ENCODE measurements at regions not wholly inside any gene's neighbourhood (a gene's known extent, or its start where the extent isn't known, plus 50 kb on each side); places are given as distances from the start of the nearest gene placed in this dataset.
"Not testable (repeated sequence)": the region's sequence is repeated elsewhere in the genome, so short reads cannot be mapped to it uniquely, and the experiment has no call there.

DNA sequence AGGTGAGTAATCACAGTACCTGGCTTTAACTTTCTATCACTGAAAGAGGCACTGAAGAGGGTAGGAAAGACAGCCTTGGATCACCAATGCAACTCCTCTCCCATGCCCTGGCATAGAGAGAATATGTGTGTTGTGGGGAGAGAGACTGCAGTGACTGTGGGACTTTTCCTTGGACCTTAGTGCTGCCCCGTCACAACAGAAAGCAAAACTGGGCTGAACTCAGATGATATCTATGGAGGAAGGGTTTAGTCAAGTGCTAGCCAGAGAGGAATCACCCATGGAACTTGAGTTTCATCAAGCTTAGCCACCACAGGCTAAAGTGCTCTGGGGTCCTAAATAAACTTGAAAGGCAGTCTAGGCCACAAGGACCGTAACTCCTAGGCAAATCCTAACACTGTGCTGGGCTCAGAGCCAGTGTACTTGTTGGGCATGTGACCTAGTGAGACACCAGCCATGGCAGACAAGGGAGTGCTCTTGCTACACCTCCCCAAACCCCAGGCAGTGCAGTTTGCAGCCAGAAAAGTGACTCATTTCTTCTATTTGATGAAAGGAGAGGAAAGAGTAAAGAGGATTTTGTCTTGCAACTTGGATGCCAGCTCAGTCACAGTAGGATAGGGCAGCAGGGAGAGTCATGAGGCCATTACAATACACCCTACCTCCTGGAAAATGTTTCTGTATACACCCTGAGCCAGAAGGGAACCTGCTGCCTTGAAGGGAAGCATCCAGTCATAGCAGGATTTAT is 105.8 kb upstream of the SPOPL start:
- DNase-seq (ENCODE audit: low spot score) = no peak
- intact Hi-C loops (cut with DNase I) = no loop called here
- ATAC-seq = no peak

DNA sequence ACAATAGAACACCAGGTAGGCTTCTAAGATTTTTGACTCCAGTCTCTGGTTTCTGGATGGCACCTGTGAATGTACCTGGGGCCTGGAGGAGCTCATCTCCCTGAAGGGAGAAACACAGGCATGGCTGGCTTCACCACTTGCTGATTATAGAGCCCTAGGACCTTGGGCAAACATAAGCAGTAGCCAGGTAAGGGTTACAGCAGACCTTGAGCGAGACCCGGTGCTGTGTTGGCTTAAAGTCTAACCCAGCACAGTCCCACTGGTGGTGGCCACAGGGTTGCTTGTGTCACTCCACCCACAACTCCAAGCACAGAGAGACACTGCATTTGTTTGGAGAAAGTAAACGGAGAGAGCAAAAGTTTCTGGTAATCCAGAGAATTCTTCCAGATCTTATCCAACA is 104.7 kb upstream of the SPOPL start:
- intact Hi-C loops (cut with DNase I) = no loop called here

GRCh38 chr2:138403431-138403927 is 98.1 kb upstream of the SPOPL start:
- intact Hi-C loops (cut with DNase I) = no loop called here
- ATAC-seq = no peak

More for the DNA sequence above, 104.7 kb upstream of the SPOPL start:
- ATAC-seq (no peak), DNase-seq (ENCODE audit: low spot score) (no peak)

GRCh38 chr2:138414014-138414413 is 87.6 kb upstream of the SPOPL start:
- ATAC-seq = no peak
- intact Hi-C loops (cut with DNase I) = no loop called here

More at GRCh38 chr2:138403431-138403927, 98.1 kb upstream of the SPOPL start:
- no peak for DNase-seq (ENCODE audit: low spot score)

GRCh38 chr2:138415985-138416384 is 85.6 kb upstream of the SPOPL start:
- intact Hi-C loops (cut with DNase I) = no loop called here
- ATAC-seq (no peak), DNase-seq (ENCODE audit: low spot score) (no peak)

More at GRCh38 chr2:138414014-138414413, 87.6 kb upstream of the SPOPL start:
- no peak for DNase-seq (ENCODE audit: low spot score)

DNA sequence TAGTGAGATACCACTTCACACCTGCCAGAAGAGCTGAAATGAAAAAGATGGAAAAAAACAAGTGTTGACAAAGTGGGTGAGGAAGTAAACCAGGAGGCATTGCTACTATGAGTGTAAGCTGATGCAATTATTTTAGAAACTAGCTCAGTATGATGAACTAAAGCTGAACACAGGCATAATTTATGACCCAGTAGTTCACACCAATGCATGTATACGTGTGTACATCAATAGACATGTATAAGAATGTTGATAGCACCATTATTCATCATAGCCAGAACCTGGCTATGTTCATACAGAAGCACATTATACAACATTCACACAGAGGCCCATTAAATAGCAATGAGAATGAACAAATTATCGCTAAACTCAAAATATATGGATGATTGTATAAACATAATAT is 83.1 kb upstream of the SPOPL start:
- intact Hi-C loops (cut with DNase I) = no loop called here
- ATAC-seq = no peak
- DNase-seq (ENCODE audit: low spot score) = no peak

DNA sequence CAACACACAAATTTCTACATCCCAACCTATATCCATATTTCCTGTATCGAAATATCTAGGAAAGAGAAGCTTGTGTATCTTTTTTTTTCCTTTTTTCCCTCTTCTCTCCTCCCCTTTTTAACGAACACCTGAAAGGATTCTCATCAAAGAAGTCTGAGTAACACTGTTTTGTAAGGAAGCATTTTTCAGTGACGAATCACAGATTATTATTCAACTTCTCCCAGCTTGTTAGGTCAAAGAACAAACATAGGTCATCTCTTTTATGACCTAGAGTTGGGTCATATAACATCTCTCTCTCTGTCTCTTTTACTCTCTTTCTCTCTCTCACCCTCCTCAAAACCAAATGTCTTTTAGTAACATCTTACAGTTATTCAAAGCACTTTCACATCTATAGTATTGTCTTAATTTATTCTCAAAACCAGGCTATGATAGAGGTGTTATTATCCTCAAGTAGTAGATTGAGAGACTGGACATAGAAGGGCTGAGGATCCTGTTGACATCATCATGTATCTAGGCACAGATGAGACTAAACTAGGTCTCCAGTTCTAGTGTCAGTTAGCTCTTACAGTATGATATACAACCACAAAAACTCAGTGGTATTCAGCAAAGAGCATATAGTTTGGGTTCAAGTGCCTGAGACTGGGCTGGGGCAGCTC is 80.1 kb upstream of the SPOPL start:
- no peak for ATAC-seq
- intact Hi-C loops (cut with DNase I) = no loop called here
- no peak for DNase-seq (ENCODE audit: low spot score)

DNA sequence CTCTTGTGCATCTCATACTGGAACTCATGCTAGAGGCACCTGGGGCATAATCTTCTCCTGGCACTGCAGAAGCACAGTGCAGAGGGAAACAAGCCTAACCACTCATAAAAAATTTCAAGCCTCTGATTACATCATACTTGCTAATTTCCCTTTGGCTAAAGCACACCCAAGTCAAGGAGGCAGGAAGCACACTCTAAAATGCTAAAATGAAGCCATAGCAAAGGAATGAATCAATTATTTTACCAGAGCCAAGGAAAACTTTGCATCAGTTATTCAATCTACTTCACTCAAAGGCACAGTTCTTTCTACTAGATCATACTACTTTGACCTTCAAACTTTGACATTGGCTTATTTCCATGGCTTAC is 79.6 kb upstream of the SPOPL start:
- intact Hi-C loops (cut with DNase I) = no loop called here
- ATAC-seq = peak; percentile 76
- DNase-seq (ENCODE audit: low spot score) = no peak

GRCh38 chr2:138423198-138423597 is 78.4 kb upstream of the SPOPL start:
- intact Hi-C loops (cut with DNase I) = no loop called here
- ATAC-seq = no peak
- DNase-seq (ENCODE audit: low spot score) = no peak

DNA sequence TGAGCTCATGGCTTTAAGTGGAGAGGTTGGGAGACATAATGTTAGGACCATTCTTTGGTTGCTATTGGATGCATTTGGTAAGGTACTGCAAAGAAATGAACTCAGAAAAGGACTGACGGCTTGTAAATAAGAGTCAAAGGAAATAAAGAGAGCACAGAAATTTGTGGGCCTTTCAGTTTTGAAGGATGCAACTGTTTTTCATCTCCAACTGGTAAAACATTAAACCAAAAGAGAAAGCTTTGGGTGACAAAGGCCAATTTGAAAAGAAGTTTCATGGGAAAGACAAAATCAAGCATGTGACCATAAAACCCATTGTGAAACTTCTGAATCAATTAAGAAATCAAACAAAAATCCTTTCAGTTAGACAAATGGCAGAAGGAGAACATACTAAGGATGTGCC is 77.8 kb upstream of the SPOPL start:
- DNase-seq (ENCODE audit: low spot score) (no peak), ATAC-seq (no peak)
- intact Hi-C loops (cut with DNase I) = no loop called here

- DNase-seq (ENCODE audit: low spot score) = no peak
- intact Hi-C loops (cut with DNase I) = no loop called here
- ATAC-seq = no peak
These were observed 77.0 kb upstream of the SPOPL start for GRCh38 chr2:138424436-138425140.

- ATAC-seq; DNase-seq (ENCODE audit: low spot score); intact Hi-C loops (cut with DNase I): not testable (repeated sequence)
These were observed 75.5 kb upstream of the SPOPL start for GRCh38 chr2:138426116-138426515.

DNA sequence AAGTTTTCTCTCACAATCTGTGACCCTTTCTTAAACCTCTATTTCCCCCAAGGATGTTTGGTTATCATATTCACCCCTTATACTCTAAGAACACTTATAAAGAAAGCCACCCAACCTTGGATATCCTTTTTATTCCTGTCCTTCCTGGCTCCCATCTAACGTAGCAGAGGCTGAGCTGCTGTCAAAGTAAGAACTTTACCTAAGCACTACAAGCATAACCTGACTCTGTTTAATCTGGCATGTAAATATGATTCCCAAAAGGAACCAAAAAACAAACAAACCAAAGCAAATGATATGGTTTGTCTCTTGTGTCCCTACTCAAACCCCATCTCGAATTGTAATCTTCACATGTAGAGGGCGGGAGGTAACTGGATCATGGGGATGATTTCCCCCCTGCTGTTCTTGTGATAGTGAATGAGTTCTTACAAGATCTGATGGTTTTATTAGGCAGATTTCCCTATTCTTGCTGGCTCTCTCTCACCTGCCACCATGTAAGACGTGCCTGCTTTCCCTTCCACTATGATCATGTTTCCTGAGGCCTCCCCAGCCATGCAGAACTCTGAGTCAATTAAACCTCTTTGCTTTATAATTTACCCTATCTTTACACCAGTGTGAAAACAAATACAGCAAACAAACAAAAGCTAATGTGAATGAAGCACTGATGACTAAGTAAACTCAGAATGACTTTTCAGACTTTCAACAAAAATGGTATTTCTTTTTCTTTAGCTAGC is 72.7 kb upstream of the SPOPL start:
- DNase-seq (ENCODE audit: low spot score) = no peak
- intact Hi-C loops (cut with DNase I) = no loop called here
- no peak for ATAC-seq

DNA sequence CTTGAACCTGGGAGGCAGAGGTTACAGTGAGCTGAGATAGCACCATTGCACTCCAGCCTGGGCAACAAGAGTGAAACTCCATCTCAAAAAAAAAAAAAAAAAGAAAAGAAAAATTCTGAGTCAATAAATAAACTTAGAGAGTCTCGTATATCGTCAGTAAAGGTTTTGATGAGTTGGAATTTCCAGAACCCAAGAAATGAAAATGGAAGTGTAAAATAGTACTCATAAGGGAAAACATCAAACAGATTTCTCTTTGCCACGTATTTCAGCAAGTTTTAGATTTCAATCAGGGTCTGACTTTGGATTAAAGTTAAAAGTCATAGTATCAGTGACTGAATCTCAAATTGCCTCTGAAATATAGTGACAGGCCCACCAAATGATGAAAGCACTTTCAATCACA is 71.4 kb upstream of the SPOPL start:
- ATAC-seq = no peak
- intact Hi-C loops (cut with DNase I) = no loop called here
- DNase-seq (ENCODE audit: low spot score) = no peak

DNA sequence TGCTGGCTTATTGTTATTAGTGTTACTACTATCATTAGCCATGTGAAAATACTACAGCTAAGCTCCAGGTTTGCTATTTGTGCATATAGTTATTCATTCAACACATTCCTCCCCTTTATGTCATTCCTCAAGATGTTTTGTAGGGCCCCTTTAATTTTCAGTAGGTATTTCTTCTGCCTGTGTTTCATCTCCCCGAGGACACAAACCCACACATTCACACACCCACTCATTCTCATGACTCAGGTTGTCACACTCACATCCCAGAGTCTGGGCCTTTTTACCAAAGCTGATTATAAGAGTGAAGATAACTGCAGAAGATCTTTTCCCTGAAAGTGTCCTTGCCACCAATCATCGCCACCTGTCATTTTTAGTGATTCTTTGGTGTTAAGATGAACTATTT is 68.6 kb upstream of the SPOPL start:
- no peak for DNase-seq (ENCODE audit: low spot score)
- ATAC-seq = no peak
- intact Hi-C loops (cut with DNase I) = no loop called here

DNA sequence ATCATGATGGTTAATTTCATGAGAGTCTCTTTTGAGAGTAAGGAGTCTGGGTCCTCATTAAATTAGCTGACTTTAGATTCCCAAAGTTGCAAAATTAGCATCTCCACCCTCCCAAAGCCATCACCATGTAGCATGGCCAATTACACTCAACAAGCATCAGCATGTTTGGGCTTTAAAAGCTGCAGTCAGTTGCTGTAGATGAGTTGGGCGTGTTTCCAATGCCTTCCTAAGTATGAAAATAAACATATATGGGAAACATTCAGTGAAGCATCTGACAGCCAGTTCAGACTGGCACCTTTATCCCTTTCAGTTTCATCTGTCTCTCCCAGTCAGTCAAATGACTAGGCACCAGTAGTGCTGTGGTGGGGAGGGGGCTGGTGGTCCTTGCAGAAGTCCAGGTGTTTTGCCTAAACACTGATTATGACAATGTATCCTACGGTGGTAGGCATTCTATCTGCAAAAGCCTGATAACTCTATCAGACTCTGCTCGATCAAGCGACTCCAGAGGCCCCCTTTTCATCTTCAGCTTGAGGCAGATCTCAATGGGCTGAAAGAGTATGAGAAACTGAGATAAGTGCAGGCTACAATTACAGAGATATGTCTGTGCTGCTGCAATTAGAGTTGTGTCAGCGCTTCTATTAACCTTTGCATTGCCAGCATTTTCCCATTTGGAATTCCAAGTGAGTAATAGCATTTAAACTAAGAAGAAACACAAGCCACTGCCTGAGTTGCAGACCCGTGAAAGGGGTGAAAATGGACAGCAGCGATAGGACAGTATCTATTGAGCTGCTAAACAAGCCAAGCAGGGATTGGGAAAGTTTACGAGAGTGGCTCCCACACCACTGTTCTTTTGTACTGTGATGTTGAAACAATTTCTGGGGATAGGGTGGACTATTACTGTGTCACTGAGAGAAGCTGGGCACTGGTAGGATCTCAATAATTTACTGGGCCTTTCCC is 67.3 kb upstream of the SPOPL start:
- intact Hi-C loops (cut with DNase I) = no loop called here
- DNase-seq (ENCODE audit: low spot score) (no peak), ATAC-seq (no peak)

GRCh38 chr2:138435701-138436100 is 65.9 kb upstream of the SPOPL start:
- no peak for ATAC-seq
- intact Hi-C loops (cut with DNase I) = no loop called here
- DNase-seq (ENCODE audit: low spot score) = no peak

DNA sequence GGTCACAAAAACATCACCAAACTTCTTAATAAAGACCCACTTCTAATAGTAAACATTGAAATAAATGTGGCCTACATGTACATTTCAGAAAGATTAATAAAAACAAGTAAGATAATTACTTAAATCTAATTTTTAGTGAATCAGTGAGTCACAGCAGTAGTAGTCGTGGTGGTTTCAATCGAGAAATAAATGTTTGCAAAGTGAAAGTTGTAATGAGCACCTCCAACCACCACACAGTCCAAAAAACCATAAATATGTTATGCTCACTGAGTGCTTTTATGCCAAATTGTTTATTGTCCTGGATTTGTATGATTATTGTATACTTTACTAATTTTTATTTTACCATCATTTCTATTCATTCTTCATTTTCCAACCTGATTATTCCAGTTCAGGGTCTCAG is 61.8 kb upstream of the SPOPL start:
- intact Hi-C loops (cut with DNase I) = no loop called here
- no peak for ATAC-seq
- no peak for DNase-seq (ENCODE audit: low spot score)

Data from sciatic nerve (tissue), 2 donors.